CD14-positive monocyte (primary cell): ENCODE measurements at regions not wholly inside any gene's neighbourhood (a gene's known extent, or its start where the extent isn't known, plus 50 kb on each side); places are given as distances from the start of the nearest gene placed in this dataset.

Experiments
- DNase-seq, 3 donors: peaks; one replicate each; pipeline ENCODE4 v3.0.0-alpha.2; 2011 to 2022
- H2AFZ ChIP-seq: 2 replicates; pipeline ENCODE4 v1.6.0; 2012; ENCODE audit warnings: mild to moderate bottlenecking, low read depth, low read length, inconsistent platforms; ENCODE audit not compliant: insufficient read depth, poor library complexity, severe bottlenecking
- H3K27ac ChIP-seq, 2 donors: 1 replicate in 1 of 2; 2 replicates in 1 of 2; pipeline ENCODE4 v1.5.1; 2012 to 2013; ENCODE audit warnings: low read length in 2 of 2, control low read depth in 1 of 2, inconsistent platforms in 1 of 2, low read depth in 1 of 2, mild to moderate bottlenecking in 1 of 2
- H3K27me3 ChIP-seq, 2 donors: one replicate each; pipeline versions ENCODE4 v1.6.0 to v1.6.1; 2011 to 2013; ENCODE audit warnings: low read length in 2 of 2; ENCODE audit not compliant: control insufficient read depth in 2 of 2, insufficient read depth in 2 of 2
- H3K36me3 ChIP-seq, 2 donors: replicated peaks in 1 of 2; 1 replicate in 1 of 2; 2 replicates in 1 of 2; pipeline versions ENCODE4 v1.5.1 to v1.6.1; 2012 to 2013; ENCODE audit warnings: low read length in 2 of 2, control low read depth in 1 of 2, inconsistent platforms in 1 of 2, mild to moderate bottlenecking in 1 of 2; ENCODE audit not compliant: insufficient read depth in 2 of 2, control insufficient read depth in 1 of 2
- H3K4me1 ChIP-seq, 2 donors: 1 replicate in 1 of 2; 2 replicates in 1 of 2; pipeline versions ENCODE4 v1.5.1 to v1.6.1; 2012 to 2013; ENCODE audit warnings: low read length in 2 of 2, control low read depth in 1 of 2, inconsistent platforms in 1 of 2, mild to moderate bottlenecking in 1 of 2, moderate library complexity in 1 of 2; ENCODE audit not compliant: insufficient read depth in 2 of 2, control insufficient read depth in 1 of 2
- H3K4me2 ChIP-seq: replicated peaks from 2 replicates; pipeline ENCODE3; 2012; ENCODE audit warnings: low read length, moderate library complexity, mild to moderate bottlenecking; ENCODE audit not compliant: poor library complexity, severe bottlenecking; ENCODE audit errors: extremely low read depth
- H3K4me3 ChIP-seq, 3 experiments: fragments of 200-600 bp in 1 of 3; sonication (generic) in 1 of 3; replicated peaks in 1 of 3; 1 replicate in 2 of 3; 2 replicates in 1 of 3; pipeline ENCODE4 v1.5.1; 2011 to 2013; ENCODE audit warnings: low read length in 3 of 3, mild to moderate bottlenecking in 3 of 3, control low read depth in 2 of 3, low read depth in 2 of 3, inconsistent platforms in 1 of 3, moderate library complexity in 1 of 3
- H3K79me2 ChIP-seq: 2 replicates; pipeline ENCODE4 v1.6.0; 2012; ENCODE audit warnings: mild to moderate bottlenecking, control low read depth, inconsistent platforms, low read length, moderate library complexity; ENCODE audit not compliant: insufficient read depth
- H3K9ac ChIP-seq: 2 replicates; pipeline ENCODE4 v1.6.0; 2017; ENCODE audit warnings: low read length, mild to moderate bottlenecking; ENCODE audit not compliant: insufficient read depth, poor library complexity, severe bottlenecking
- H3K9me3 ChIP-seq, 2 donors: replicated peaks in 1 of 2; 1 replicate in 1 of 2; 2 replicates in 1 of 2; pipeline versions ENCODE4 v1.5.1 to v1.6.1; 2012 to 2013; ENCODE audit warnings: low read length in 2 of 2, control low read depth in 1 of 2; ENCODE audit not compliant: control insufficient read depth in 1 of 2, insufficient read depth in 1 of 2
- H4K20me1 ChIP-seq: 2 replicates; pipeline ENCODE4 v1.6.0; 2012; ENCODE audit warnings: mild to moderate bottlenecking, low read length, control low read depth, moderate library complexity; ENCODE audit not compliant: insufficient read depth
- H3K27ac Mint-ChIP-seq, 7 donors: one replicate each; pipeline ENCODE4 v1.8.0; 2020; ENCODE audit warnings: mild to moderate bottlenecking in 7 of 7, mixed read lengths in 7 of 7, moderate library complexity in 6 of 7, inconsistent platforms in 2 of 7
- H3K27me3 Mint-ChIP-seq, 3 donors: one replicate each; pipeline ENCODE4 v1.8.0; 2021 to 2022; ENCODE audit warnings: low read depth in 3 of 3, mild to moderate bottlenecking in 3 of 3, mixed read lengths in 3 of 3, moderate library complexity in 3 of 3, inconsistent platforms in 1 of 3
- H3K36me3 Mint-ChIP-seq, 2 donors: one replicate each; pipeline ENCODE4 v1.8.0; 2020; ENCODE audit warnings: mixed read lengths in 2 of 2, inconsistent platforms in 1 of 2, mild to moderate bottlenecking in 1 of 2
- H3K4me1 Mint-ChIP-seq: one replicate; pipeline ENCODE4 v1.8.0; 2020; ENCODE audit warnings: mild to moderate bottlenecking, mixed read lengths
- H3K4me3 Mint-ChIP-seq, 2 donors: one replicate each; pipeline ENCODE4 v1.8.0; 2020; ENCODE audit warnings: mild to moderate bottlenecking in 2 of 2, mixed read lengths in 2 of 2, moderate library complexity in 1 of 2
- H3K9me3 Mint-ChIP-seq, 7 donors: one replicate each; pipeline ENCODE4 v1.8.0; 2020 to 2022; ENCODE audit warnings: mixed read lengths in 7 of 7, mild to moderate bottlenecking in 6 of 7, moderate library complexity in 6 of 7, inconsistent platforms in 2 of 7
- CTCF ChIP-seq: fragments of 200-600 bp; IDR thresholded peaks from one replicate; pipeline ENCODE4 v1.8.0; 2022; ENCODE audit warnings: antibody characterized with exemption, mild to moderate bottlenecking
- WGBS: methylation state at CpG from one replicate; pipeline ENCODE4 v1.1.5; 2013; ENCODE audit warnings: missing lambda C conversion rate; ENCODE audit not compliant: insufficient coverage; 5-methylcytosine and 5-hydroxymethylcytosine counted together
- intact Hi-C, 2 donors: fragments of 100-400 bp; cut with micrococcal nuclease; formaldehyde crosslinking; loops; one replicate each; pipeline versions ENCODE4 v1.15.0 to v1.15.1; 2023

- Histone ChIP-seq H3K9ac (no peak overlapping the region), H3K27me3 (no peaks in the 10 kb centered on the region), H3K79me2 (no peaks in the 10 kb centered on the region), H4K20me1 (no peaks in the 10 kb centered on the region), H3K36me3 (no peaks in the 10 kb centered on the region), H3K4me2 (no peak overlapping the region), H3K4me3 (no peak overlapping the region), H3K27ac (no peak overlapping the region), H2AFZ (no peak overlapping the region), H3K4me1 (no peaks in the 10 kb centered on the region), H3K9me3 (peaks cover 20 to 38% of the 10 kb centered on the region in 2 donors)
- intact Hi-C loops = no loop called here
- H3K4me1 Mint-ChIP-seq = no peaks in the 10 kb centered on the region
- H3K9me3 Mint-ChIP-seq = peaks cover 7 to 39% (median 21%) of the 10 kb centered on the region in 7 donors
- H3K36me3 Mint-ChIP-seq = no peaks in the 10 kb centered on the region
- no peak overlapping the region for H3K4me3 Mint-ChIP-seq
- 75% methylated on average over 6 of the region's 10 CpGs for WGBS
- peaks cover 0 to 2% (median 0%) of the 10 kb centered on the region in 3 donors for H3K27me3 Mint-ChIP-seq
- no peak for TF ChIP-seq CTCF
- H3K27ac Mint-ChIP-seq = no peak overlapping the region
- no peak for DNase-seq
These were observed 114.0 kb downstream of the UQCRFS1 start for GRCh38 chr19:29098863-29099481.

- Histone ChIP-seq H3K4me2 (no peak overlapping the region), H3K9me3 (peaks cover 16 to 33% of the 10 kb centered on the region in 2 donors), H3K79me2 (no peaks in the 10 kb centered on the region), H3K27ac (no peak overlapping the region), H4K20me1 (no peaks in the 10 kb centered on the region), H2AFZ (no peak overlapping the region), H3K27me3 (no peaks in the 10 kb centered on the region), H3K9ac (no peak overlapping the region), H3K4me3 (no peak overlapping the region), H3K4me1 (no peaks in the 10 kb centered on the region), H3K36me3 (no peaks in the 10 kb centered on the region)
- Mint-ChIP-seq H3K4me1 (no peaks in the 10 kb centered on the region), H3K27me3 (peaks cover 0 to 2% (median 0%) of the 10 kb centered on the region in 3 donors), H3K36me3 (no peaks in the 10 kb centered on the region), H3K4me3 (no peak overlapping the region), H3K9me3 (peaks cover 4 to 40% (median 21%) of the 10 kb centered on the region in 7 donors), H3K27ac (no peak overlapping the region)
- no peak for TF ChIP-seq CTCF
- no peak for DNase-seq
- intact Hi-C loops = no loop called here
- WGBS = 76% methylated on average over 8 of the region's 8 CpGs
These were observed 114.9 kb downstream of the UQCRFS1 start for GRCh38 chr19:29098091-29098490.
